ENCODE measurements at regions not wholly inside any gene's neighbourhood (a gene's known extent, or its start where the extent isn't known, plus 50 kb on each side); places are given as distances from the start of the nearest gene placed in this dataset.
"Not testable (repeated sequence)": the region's sequence is repeated elsewhere in the genome, so short reads cannot be mapped to it uniquely, and the experiment has no call there.

DNA sequence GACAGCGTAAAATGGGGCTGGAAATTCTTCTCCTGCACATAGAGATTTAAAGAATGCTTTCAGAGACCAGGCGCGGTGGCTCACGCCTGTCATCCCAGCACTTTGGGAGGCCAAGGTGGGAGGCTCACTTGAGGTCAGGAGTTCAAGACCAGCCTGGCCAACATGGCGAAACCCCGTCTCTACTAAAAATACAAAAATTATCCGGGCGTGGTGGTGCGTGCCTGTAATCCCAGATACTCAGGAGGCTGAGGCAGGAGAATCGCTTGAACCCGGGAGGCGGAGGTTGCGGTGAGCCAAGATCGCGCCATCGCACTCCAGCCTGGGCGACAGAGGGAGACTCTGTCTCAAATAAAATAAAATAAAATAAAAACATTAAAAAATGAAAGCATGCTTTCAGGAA is 107.4 kb downstream of the CRLF2 start:
- not testable (repeated sequence) for TF ChIP-seq ZNF70 (CRISPR knock-in tag; IDR thresholded peaks at IDR 0.05); ZFP3 (CRISPR knock-in tag; IDR thresholded peaks at IDR 0.05); ZFP30 (CRISPR knock-in tag; IDR thresholded peaks at IDR 0.05); ISL1 (CRISPR knock-in tag; IDR thresholded peaks at IDR 0.05); TCF4 (CRISPR knock-in tag; IDR thresholded peaks at IDR 0.05; ENCODE audit: borderline replicate concordance); ARNTL (CRISPR knock-in tag; IDR thresholded peaks at IDR 0.05; ENCODE audit: borderline replicate concordance, low read depth); ZC3H10 (CRISPR knock-in tag; IDR thresholded peaks at IDR 0.05); ZNF8 (CRISPR knock-in tag; IDR thresholded peaks at IDR 0.05); ZNF565 (CRISPR knock-in tag; conservative IDR thresholded peaks at IDR 0.05; ENCODE audit: low read depth); PPARA (CRISPR knock-in tag; IDR thresholded peaks at IDR 0.05; ENCODE audit: borderline replicate concordance); SNAI2 (CRISPR knock-in tag; IDR thresholded peaks at IDR 0.05); CSDC2 (CRISPR knock-in tag; IDR thresholded peaks at IDR 0.05)
- TF ChIP-seq, protein P1, sequence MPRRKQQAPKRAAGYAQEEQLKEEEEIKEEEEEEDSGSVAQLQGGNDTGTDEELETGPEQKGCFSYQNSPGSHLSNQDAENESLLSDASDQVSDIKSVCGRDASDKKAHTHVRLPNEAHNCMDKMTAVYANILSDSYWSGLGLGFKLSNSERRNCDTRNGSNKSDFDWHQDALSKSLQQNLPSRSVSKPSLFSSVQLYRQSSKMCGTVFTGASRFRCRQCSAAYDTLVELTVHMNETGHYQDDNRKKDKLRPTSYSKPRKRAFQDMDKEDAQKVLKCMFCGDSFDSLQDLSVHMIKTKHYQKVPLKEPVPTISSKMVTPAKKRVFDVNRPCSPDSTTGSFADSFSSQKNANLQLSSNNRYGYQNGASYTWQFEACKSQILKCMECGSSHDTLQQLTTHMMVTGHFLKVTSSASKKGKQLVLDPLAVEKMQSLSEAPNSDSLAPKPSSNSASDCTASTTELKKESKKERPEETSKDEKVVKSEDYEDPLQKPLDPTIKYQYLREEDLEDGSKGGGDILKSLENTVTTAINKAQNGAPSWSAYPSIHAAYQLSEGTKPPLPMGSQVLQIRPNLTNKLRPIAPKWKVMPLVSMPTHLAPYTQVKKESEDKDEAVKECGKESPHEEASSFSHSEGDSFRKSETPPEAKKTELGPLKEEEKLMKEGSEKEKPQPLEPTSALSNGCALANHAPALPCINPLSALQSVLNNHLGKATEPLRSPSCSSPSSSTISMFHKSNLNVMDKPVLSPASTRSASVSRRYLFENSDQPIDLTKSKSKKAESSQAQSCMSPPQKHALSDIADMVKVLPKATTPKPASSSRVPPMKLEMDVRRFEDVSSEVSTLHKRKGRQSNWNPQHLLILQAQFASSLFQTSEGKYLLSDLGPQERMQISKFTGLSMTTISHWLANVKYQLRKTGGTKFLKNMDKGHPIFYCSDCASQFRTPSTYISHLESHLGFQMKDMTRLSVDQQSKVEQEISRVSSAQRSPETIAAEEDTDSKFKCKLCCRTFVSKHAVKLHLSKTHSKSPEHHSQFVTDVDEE (CRISPR knock-in tag; IDR thresholded peaks at IDR 0.05) = not testable (repeated sequence)
- TF ChIP-seq, protein P2, sequence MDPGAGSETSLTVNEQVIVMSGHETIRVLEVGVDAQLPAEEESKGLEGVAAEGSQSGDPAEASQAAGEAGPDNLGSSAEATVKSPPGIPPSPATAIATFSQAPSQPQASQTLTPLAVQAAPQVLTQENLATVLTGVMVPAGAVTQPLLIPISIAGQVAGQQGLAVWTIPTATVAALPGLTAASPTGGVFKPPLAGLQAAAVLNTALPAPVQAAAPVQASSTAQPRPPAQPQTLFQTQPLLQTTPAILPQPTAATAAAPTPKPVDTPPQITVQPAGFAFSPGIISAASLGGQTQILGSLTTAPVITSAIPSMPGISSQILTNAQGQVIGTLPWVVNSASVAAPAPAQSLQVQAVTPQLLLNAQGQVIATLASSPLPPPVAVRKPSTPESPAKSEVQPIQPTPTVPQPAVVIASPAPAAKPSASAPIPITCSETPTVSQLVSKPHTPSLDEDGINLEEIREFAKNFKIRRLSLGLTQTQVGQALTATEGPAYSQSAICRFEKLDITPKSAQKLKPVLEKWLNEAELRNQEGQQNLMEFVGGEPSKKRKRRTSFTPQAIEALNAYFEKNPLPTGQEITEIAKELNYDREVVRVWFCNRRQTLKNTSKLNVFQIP (CRISPR knock-in tag; IDR thresholded peaks at IDR 0.05; ENCODE audit: borderline replicate concordance, low read depth) = not testable (repeated sequence)
